OCI-LY3 (cell line): ENCODE measurements at regions not wholly inside any gene's neighbourhood (a gene's known extent, or its start where the extent isn't known, plus 50 kb on each side); places are given as distances from the start of the nearest gene placed in this dataset.

Experiments
- H2AFZ ChIP-seq: fragments of 200-600, 300-600 bp; shearing (Covaris generic); 2 replicates; pipeline ENCODE4 v1.6.0; 2014; ENCODE audit warnings: antibody characterized with exemption, low read depth, low read length
- H3K27ac ChIP-seq: fragments of 200-600, 300-600 bp; sonication (generic); 2 replicates; pipeline ENCODE4 v1.5.1; 2014; ENCODE audit warnings: mild to moderate bottlenecking, low read length, moderate library complexity, mixed read lengths
- H3K27me3 ChIP-seq: fragments of 200-600, 300-600 bp; sonication (generic); 2 replicates; pipeline ENCODE4 v1.6.1; 2014; ENCODE audit warnings: low read depth, low read length, mixed read lengths
- H3K36me3 ChIP-seq: fragments of 200-600, 300-600 bp; sonication (generic); replicated peaks from 2 replicates; pipeline ENCODE3; 2014; ENCODE audit warnings: low read depth, low read length, mixed read lengths
- H3K4me1 ChIP-seq: fragments of 300-600, 200-600 bp; sonication (generic); 2 replicates; pipeline ENCODE4 v1.6.1; 2014; ENCODE audit warnings: low read length, mixed read lengths
- H3K4me2 ChIP-seq: fragments of 200-600, 300-600 bp; sonication (generic); 2 replicates; pipeline ENCODE4 v1.6.1; 2014; ENCODE audit warnings: low read length, mixed read lengths
- H3K4me3 ChIP-seq: fragments of 300-600, 200-600 bp; sonication (generic); 2 replicates; pipeline ENCODE4 v1.5.1; 2014; ENCODE audit warnings: antibody characterized with exemption, mild to moderate bottlenecking, low read length, moderate library complexity
- H3K79me2 ChIP-seq: fragments of 300-600, 200-600 bp; shearing (Covaris generic); 2 replicates; pipeline ENCODE4 v1.6.1; 2014; ENCODE audit warnings: mild to moderate bottlenecking, low read length, mixed read lengths
- H3K9ac ChIP-seq: fragments of 300-600, 200-600 bp; shearing (Covaris generic); 2 replicates; pipeline ENCODE4 v1.6.0; 2014; ENCODE audit warnings: mild to moderate bottlenecking, low read length, moderate library complexity
- H3K9me3 ChIP-seq: fragments of 200-600, 300-600 bp; shearing (Covaris generic); 2 replicates; pipeline ENCODE4 v1.6.1; 2014; ENCODE audit warnings: low read length, mixed read lengths; ENCODE audit not compliant: insufficient read depth
- H4K20me1 ChIP-seq: fragments of 200-600, 300-600 bp; sonication (generic); 2 replicates; pipeline ENCODE4 v1.6.1; 2016; ENCODE audit warnings: low read length, mixed read lengths; ENCODE audit not compliant: insufficient read depth
- EZH2phosphoT487 ChIP-seq: fragments of 200-600 bp; shearing (Covaris generic); IDR thresholded peaks from 2 replicates; pipeline ENCODE4 v1.6.1; 2018; ENCODE audit warnings: antibody characterized with exemption, mixed run types, low read depth
- TF ChIP-seq, protein P1 (sequence below): fragments of 200-600, 300-600 bp; sonication (generic); IDR thresholded peaks from 2 replicates; pipeline ENCODE4 v1.5.1; 2014; ENCODE audit warnings: antibody characterized with exemption, low read length, low read depth

DNA sequence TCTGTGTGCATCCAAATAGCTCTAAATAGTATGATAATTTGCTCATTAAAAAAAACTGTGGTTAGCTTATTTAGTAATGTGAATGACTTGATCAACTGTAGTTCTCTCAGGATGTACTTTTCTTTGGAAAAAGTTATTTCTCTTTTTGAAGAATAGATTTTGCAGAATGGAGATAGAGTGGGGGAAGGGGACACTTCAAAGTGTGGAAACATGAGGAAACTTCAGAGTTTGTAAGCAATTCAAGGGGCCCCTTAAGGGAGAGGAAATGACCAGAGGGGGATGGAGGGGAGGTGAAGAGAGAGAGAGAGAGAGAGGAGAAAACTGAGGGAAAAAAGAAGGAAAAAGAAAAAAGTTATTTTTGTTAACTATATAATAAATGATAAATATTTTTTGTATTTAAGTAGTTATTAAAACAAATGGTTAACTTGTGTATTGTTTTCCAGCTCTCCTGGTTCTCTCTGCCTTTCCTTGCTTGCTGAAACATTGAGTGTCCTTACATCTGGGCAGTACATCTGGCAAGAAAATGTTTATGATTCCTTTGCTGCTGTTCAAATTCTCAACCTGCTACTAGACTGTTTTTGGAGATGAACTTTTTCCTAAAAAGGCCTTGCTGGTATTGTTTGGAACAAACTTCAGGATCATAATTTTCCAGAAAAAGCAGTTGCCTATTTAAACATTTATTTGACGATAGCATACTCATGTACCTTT is 497.5 kb upstream of the CITED2 start:
- H3K27ac ChIP-seq, result no peak overlapping the region

DNA sequence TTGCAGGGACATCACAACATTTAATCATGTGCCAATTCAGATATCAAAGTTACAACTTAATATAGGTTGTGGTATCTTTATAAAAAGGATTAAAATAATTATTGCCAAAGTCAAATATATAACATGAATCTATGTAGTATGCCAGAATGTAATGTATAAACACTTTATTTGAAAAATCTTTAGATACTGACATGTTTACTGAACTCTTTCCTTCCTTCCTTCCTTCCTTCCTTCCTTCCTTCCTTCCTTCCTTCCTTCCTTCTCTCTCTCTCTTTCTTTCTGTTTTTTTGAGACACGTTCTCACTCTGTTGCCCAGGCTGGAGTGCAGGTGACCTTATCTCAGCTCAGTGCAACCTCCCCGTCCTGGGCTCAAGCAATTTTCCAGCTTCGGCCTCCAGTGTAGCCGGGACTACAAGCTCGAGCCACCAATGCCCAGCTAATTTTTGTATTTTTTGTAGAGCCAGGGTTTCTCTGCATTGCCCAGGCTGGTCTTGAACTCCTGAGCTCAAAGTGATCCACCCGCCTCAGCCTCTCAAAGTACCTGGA is 496.8 kb upstream of the CITED2 start:
- H3K79me2 ChIP-seq, result no peaks in the 10 kb centered on the region
- no peak overlapping the region for H3K9ac ChIP-seq
- no peak overlapping the region for H3K4me2 ChIP-seq
- H2AFZ ChIP-seq, result no peak overlapping the region
- H3K36me3 ChIP-seq, result no peaks in the 10 kb centered on the region
- H4K20me1 ChIP-seq, result no peaks in the 10 kb centered on the region
- no peak overlapping the region for H3K4me3 ChIP-seq
- H3K27me3 ChIP-seq, result no peaks in the 10 kb centered on the region
- no peak overlapping the region for H3K27ac ChIP-seq
- no peaks in the 10 kb centered on the region for H3K9me3 ChIP-seq
- no peaks in the 10 kb centered on the region for H3K4me1 ChIP-seq
- TF ChIP-seq, protein P1, sequence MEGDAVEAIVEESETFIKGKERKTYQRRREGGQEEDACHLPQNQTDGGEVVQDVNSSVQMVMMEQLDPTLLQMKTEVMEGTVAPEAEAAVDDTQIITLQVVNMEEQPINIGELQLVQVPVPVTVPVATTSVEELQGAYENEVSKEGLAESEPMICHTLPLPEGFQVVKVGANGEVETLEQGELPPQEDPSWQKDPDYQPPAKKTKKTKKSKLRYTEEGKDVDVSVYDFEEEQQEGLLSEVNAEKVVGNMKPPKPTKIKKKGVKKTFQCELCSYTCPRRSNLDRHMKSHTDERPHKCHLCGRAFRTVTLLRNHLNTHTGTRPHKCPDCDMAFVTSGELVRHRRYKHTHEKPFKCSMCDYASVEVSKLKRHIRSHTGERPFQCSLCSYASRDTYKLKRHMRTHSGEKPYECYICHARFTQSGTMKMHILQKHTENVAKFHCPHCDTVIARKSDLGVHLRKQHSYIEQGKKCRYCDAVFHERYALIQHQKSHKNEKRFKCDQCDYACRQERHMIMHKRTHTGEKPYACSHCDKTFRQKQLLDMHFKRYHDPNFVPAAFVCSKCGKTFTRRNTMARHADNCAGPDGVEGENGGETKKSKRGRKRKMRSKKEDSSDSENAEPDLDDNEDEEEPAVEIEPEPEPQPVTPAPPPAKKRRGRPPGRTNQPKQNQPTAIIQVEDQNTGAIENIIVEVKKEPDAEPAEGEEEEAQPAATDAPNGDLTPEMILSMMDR, result no peak
- no peak for TF ChIP-seq EZH2phosphoT487

More for the DNA sequence above, 497.5 kb upstream of the CITED2 start:
- H3K4me1 ChIP-seq, result no peaks in the 10 kb centered on the region
- no peak overlapping the region for H2AFZ ChIP-seq
- no peaks in the 10 kb centered on the region for H3K27me3 ChIP-seq
- H3K36me3 ChIP-seq, result no peaks in the 10 kb centered on the region
- no peaks in the 10 kb centered on the region for H3K9me3 ChIP-seq
- no peak overlapping the region for H3K9ac ChIP-seq
- no peak overlapping the region for H3K4me2 ChIP-seq
- no peak for TF ChIP-seq EZH2phosphoT487
- H3K4me3 ChIP-seq, result no peak overlapping the region
- H4K20me1 ChIP-seq, result no peaks in the 10 kb centered on the region
- H3K79me2 ChIP-seq, result no peaks in the 10 kb centered on the region

DNA sequence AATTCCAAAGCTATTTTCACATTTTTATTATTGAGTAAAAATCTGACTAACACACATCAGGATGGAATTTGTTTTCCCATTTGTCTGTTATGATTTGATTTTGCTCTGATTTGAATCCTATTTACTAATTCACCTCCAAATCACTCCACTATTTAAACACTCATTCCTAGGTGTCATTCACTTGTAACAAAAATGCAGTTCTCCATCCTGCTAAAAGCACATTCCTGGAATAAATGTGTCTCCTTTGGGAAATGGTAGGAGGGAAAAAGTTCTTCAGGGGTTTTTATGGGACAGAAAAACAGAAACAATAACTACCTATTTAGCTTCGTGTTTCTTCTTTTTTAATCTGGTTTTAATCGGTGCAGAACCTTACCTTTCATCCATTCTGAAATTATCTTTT is 494.1 kb upstream of the CITED2 start:
- no peaks in the 10 kb centered on the region for H4K20me1 ChIP-seq
- H3K27me3 ChIP-seq, result no peaks in the 10 kb centered on the region
- H3K27ac ChIP-seq, result no peak overlapping the region
- H3K4me2 ChIP-seq, result no peak overlapping the region
- no peak overlapping the region for H3K4me3 ChIP-seq
- H3K79me2 ChIP-seq, result no peaks in the 10 kb centered on the region
- H3K36me3 ChIP-seq, result no peaks in the 10 kb centered on the region
- H2AFZ ChIP-seq, result no peak overlapping the region; the same call in 1 of the 2 replicates
- no peaks in the 10 kb centered on the region for H3K9me3 ChIP-seq
- H3K9ac ChIP-seq, result no peak overlapping the region
- H3K4me1 ChIP-seq, result no peaks in the 10 kb centered on the region
- no peak for TF ChIP-seq EZH2phosphoT487
- TF ChIP-seq, protein P1, result no peak

DNA sequence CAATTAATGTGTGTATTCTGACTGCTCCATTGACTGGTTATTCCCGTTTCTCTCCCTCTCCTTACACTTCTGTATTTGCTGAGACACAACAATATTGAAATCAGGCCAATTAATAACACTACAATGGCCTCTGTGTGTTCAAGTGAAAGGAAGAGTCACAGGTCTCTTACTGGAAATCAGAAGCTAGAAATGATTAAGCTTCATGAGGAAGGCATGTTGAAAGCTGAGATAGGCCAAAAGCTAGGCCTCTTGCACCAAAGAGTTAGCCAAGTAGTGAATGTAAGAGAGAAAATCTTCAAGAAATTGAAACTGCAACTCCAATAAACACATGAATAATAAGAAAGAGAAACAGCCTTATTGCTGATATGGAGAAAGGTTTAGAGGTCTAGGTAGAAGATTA is 489.5 kb upstream of the CITED2 start:
- Histone ChIP-seq H4K20me1 (no peaks in the 10 kb centered on the region), H3K9me3 (no peaks in the 10 kb centered on the region), H3K79me2 (no peaks in the 10 kb centered on the region), H3K4me2 (no peak overlapping the region), H3K9ac (no peak overlapping the region), H3K36me3 (no peaks in the 10 kb centered on the region), H3K4me3 (no peak overlapping the region), H3K27me3 (no peaks in the 10 kb centered on the region), H2AFZ (no peak overlapping the region), H3K4me1 (no peaks in the 10 kb centered on the region), H3K27ac (no peak overlapping the region)
- TF ChIP-seq, protein P1, result no peak
- TF ChIP-seq EZH2phosphoT487, result no peak
